HG03442 (cell line): ENCODE measurements at regions not wholly inside any gene's neighbourhood (a gene's known extent, or its start where the extent isn't known, plus 50 kb on each side); places are given as distances from the start of the nearest gene placed in this dataset.

Source experiments
- ATAC-seq: cut with Tn5 transposase; IDR thresholded peaks from one replicate; pipeline ENCODE4 v1.9.1; 2021; ENCODE audit warnings: mild to moderate bottlenecking, moderate library complexity; ENCODE audit not compliant: unreplicated experiment

DNA sequence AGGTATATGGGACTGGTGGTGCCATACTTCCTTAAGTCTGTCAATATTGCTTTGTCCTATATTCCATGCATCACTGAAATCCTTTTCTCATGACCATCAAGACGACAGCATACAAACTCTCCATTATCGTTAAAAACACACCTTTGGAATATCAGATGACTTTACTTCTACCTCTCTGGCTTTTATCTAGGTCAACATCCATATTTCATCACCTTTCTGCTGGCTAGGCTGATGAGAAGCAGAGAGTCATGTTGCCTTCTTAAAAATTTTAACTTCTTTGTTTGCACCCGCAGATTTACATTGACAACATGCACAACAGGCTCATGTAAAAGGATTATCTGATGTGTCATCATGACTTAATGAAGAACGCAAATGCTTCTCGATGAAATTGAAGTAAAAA lies 771.4 kb downstream of the OLFM4 start:
- no peak for ATAC-seq

DNA sequence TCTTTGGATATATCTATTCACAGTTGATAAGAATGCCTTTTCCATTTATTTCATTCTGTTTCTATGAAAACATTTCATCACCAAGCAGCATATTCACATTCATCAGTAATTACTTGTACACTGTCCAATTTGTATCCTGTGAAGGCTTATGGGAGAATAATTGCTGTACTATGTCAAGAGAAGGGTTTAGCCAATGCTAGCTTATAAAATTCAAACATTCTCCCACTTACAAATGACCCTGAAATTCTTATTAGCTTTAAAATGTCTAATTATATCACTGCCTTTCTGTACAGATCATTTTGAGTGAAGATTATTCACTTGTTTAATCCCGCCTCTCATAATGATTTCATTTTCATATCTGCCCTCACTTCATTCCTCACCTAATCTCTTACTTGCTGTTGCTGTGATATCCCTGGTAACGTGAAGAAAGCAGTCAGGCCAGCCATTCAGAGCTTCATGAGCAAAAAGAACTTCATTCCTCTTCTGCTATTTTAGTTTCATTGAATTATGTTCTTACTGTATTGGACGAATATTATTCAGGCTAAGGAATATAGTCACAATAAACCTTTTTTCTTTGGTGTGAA lies 778.7 kb downstream of the OLFM4 start:
- no peak for ATAC-seq

DNA sequence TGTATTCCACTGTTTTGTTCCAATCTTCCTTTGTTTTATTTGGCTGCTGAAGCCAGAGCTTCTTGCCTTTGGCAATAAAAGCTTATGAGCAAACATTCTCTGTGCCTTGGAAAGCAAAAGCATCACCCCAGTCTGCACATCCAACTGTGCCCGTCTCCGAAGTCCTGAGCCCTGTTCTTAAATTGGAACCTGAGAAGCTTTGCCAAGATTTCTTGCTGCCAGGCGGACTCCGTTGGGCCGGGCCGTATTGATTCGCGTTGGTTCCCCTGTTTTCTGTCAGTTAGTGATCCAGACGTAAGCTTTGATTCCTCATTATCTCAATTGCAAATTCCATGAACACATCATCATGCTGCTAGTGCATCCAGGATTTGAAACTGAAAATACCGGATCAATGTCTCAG lies 793.0 kb downstream of the OLFM4 start:
- ATAC-seq: no peak

DNA sequence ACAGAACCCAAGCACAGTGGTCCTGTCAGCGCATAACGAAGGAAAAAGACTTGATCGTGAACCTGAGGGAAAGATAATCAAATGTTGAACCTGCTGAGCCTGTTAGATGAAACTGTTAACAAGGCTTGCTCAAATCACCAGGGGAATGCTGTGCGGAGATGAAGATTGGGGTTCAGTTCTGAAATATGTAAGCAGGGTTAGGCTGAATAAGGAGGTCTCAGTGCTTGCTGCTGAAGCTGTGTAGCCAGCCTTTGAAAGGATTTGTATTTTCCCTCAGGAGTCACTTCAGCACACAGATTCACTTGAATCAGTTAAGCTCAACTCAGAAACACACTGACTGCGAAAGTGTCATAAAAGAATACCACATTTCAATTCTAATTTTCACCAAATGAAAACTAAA lies 793.5 kb downstream of the OLFM4 start:
- ATAC-seq: no peak

DNA sequence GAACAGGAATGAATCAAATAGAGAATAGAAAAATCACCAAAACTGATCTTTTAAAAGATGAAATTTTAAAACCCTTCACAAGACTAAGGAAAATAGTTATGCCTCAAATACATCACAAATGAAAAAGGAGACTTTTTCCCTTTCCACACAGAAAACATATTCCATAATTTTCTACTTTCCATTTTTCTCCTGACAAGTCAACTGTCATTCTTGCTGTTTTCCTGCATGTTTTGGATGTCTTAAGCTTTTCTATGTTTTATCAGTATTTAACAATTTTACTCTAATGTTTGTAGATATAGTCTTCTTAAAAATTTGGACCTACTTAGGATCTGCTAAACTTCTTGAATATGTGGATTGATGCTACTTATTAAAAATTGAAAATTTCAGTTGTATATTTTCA lies 810.8 kb downstream of the OLFM4 start:
- ATAC-seq: no peak

DNA sequence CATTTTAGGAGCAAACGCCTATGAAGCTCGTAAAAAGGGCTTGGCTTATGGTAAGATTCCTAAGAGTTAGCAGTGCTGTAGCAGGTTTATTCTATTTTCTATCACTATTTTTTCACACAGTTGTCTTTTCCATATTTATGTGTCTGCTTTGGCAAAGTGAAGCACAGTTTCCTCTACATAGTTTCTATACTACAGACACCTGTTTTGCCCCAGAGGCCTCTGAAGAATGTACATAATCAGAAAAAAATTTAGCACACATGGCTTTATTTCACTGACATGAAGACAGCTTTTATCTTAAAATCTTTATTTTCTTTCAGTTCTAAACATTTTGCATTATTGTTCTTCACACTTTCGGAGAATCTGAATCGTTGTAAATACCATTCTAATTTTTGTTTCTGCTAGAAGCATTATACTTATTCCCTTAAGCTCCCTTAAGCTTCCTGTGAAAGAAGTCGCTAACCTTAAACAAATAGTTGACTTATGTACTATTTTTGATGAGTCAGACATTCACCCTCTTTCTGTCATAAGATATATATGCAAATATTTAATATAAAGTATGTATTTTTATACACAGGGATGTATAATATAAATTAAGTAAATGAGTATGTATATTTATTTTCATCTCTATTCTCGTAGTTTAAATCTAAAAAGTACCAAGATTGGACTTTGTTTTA lies 816.0 kb downstream of the OLFM4 start:
- no peak for ATAC-seq

DNA sequence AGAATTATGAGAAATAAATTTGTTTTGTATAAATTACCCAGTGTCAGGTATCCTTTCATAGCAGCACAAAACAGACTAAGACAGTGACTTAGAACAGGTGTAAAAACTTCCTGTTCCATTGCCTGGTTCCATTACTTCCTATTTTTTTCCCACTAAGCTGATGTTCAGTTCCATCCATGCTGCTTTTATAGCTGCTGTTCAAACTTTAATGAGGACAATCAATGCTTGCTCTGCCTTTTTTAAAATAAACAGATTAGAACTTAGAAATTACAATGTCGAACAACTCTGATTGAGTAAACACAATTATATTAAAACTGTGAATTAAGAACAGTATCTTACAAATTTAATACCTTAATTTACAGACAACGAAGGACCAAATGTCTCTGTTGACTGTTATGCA lies 818.9 kb downstream of the OLFM4 start:
- ATAC-seq: no peak

DNA sequence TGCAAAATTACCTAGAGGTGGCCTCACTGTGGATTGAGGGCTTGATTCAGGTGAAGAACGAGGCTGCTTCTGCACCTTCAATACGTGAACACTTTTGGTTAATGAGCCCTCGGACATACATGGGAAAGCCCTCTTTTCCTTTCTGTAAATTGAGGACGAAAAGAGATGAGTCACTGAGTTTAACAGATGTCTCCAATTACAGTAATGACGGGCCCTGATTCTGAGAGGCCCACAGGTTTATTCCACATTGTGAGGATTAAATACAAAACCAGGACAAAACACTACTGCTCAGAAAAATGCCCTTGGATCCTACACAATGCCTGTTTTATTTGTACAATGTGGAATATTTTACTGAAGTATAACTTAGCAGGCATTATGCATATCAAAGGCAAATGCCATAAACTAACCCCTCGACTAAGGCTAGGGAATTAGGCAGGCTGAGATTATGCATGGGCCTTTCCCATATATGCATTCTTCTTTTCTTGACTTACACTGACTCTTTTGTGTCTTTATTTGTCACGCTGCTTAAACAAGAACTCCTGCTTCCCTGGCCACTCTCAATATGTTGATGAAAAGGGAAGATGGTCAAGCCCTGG lies 819.9 kb downstream of the OLFM4 start:
- no peak for ATAC-seq

DNA sequence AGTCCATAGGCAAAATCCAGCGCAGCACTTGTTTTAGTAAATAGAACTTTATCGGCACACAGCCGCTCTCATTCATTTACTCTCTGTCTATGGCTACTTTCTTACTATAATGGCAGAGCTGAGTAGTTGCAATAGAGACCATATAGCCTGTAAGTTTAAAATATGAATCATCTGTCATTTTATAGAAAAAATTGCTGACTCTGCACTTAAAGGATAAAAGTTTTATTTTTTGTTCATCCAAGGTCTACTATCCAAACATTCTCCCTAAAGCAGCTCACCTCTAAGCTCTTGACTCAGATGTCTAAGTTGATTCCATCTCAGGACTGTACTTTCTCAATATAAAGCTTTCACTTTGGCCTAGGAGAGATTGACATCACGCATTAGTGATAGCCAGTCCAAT lies 825.7 kb downstream of the OLFM4 start:
- no peak for ATAC-seq

DNA sequence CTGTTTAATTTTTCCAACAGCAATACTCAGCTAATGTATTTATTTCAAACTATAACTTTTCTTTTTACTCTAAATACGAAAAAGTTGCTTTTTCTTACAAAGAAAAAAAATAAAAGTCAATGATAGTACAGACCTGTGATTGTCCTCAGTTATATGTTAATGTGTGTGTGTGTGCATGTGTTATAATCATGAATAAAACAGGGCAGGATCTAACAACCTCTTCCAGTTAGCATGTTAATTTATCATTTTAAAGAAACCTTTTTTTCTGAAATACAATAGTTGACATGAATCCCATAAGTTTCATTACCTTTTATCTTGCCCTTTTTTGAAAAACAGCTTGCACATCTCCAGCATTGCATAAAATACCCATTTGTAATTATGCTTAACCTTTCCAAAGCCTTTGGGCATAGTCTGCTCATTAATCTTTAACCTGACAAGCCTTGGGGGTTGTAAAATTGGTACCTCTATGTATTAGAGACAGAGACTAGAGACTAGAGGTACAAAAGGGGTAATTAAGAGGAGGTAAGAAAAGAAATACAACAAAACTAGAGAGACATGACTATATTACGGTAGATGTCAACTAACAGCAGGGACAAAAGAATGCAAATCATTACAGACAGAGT lies 828.1 kb downstream of the OLFM4 start:
- no peak for ATAC-seq

DNA sequence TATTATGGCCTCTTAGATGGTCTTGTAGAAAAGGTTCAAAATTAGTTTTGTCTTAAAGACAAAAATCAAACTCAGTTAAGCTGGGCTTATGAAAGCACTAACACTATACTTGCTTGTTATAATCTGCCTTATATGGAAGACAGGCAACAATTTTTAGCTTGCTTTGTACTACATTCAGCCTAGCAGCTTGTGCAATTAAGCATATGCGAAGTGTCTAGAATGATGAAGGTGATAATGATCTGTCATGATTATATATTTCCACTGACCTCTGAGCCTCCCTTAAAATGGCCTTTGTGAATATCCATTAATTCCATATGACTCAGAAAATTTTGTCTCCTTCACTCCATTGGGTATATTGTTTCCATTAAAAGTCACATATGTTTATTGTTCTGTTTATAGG lies 834.9 kb downstream of the OLFM4 start:
- ATAC-seq: no peak

DNA sequence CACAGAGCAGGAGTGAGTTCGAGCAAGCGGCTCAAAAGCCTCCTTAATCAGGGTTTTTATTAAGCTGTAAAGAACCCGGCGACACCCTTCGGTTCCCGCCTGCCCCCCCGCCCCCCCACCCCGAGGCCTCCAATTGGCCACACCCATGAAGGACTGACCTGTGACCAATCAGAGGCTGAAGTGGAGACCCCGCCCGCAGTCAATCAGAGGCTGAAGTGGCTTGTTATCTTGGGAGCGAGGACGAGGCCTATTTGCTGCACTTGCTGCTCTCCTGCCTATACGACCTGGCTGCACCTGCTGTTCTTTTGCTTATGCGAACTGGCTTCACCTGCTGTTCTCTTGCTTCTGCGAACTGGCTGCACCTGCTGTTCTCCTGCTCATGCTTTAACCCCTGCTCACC lies 844.9 kb downstream of the OLFM4 start:
- no peak for ATAC-seq

DNA sequence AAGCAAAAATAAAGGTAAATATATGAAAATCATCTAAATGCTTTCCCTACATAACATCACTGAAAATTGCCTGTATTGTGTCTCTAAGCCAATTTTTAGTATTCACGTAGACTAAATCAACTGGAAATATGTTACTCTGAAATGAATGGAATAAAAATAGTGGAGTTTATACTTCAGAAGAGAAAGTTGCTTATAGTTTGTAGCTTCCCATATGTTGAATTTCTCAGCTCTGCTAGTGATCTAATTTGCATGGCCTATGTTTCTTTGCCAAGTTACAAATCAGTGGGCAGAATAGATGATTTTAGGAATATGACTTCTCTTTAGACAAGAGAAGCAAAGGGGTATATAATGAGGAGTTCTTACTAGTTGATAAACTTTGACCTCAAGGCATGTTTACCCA lies 850.2 kb downstream of the OLFM4 start:
- ATAC-seq: no peak

DNA sequence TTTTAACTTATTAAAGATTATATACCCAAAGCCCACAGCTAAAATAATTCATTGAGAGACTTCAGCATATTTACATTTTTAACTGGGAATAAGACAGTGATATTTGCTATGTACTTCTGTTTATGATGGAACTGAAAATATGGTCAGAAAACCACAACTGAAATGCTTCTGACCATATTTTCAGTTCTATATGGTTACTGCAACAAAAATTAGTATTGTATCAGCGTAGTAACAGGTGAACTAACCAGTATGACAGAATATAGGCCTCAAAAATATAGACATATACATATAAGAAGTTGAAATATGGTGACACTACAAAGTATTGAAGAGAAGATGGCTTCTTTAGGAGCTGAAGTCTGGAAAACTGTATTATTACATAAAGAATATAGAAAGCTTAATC lies 857.4 kb downstream of the OLFM4 start:
- no peak for ATAC-seq

DNA sequence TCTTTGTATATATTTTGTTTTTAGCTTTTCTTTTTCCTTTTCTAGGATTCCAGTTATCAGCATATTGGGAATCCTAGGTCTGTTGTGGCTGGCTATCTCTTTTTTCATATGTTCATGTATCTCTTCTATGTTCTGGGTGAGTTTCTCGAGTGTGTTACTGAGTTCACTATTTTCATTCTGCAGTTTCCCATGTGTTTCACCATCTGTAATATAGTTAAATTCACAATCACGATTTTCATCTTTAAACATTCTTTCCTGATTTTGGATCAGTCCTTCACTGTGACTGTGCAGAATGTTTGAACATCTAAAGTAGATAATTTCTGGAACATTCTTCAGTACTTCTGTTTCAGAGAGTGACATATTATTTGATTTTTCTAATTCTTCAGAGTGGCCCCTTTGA lies 862.1 kb downstream of the OLFM4 start:
- no peak for ATAC-seq

DNA sequence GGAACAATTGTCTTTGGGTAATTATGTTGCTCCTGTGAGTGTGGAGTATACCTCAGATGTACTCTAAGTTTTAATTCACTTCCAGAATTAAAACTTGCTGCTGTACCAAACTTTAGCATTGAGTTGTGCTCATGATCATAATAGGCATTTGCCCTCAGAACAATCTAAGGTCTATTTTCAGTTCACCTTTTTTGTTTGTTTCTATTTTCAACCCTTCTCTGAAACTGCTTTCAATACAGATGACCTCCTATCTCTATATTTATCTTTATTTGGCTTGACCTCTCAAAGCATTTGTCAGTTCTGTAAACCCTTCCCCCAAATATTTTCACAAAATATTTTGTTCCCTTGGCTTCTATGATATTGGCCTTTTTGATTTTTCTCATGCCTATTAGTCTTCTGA lies 873.0 kb downstream of the OLFM4 start:
- no peak for ATAC-seq

DNA sequence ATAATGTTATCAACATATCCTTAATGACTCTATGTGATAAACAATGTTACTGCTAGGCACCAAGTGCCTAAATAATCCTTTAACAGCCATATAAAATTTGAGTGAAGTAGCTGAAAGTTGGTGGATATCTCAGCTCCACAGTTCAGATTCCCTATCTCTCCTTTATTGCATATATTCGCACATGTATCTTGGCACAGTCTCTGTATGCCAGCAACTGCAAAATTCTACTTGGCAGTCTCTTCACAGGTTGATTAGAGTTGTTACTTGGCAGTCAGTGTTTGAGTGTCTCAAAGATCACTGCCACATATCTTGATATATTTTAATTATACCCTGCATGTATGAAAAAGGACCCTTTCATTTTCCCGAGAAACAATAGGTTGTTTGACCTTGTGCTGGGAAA lies 879.3 kb downstream of the OLFM4 start:
- ATAC-seq: no peak

DNA sequence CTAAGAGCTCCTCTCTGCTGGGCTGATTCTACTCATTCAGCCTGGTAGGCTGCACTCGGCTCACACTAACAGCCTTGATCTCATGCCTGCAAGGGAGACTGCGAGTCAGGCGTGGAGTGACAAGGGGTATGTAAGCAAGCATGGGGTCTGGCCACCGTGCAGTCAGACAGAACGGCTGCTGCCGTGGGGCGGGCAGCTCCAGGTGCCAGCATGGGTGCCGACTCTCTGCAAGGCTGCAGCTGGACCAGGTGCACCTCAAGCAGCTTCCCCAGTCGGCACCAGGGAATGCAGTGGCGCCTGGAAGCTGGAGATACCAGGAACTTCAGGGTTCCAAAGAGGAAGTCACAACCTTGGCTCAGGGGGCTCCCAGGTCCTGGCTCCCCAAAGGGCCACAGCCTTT lies 892.3 kb downstream of the OLFM4 start:
- ATAC-seq: no peak

DNA sequence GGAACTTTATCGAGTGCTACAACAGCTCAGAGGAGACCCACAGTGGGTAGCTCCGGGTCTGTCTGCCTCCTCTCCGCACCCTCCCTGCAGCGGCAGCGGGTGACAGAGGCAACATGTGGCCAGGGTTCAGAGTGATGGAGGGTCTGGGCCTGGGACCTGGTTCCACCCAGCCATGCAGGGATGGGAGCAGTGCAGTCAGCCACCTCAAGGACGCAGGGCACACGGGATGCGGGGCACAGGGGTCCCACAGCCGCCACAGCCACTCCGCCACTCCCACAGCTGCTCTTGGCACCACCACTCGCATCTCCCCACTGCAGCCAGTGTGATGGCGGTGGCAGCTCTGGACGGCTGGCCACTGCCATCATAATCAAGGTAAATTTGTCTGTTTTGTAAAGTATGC lies 892.9 kb downstream of the OLFM4 start:
- ATAC-seq: no peak

DNA sequence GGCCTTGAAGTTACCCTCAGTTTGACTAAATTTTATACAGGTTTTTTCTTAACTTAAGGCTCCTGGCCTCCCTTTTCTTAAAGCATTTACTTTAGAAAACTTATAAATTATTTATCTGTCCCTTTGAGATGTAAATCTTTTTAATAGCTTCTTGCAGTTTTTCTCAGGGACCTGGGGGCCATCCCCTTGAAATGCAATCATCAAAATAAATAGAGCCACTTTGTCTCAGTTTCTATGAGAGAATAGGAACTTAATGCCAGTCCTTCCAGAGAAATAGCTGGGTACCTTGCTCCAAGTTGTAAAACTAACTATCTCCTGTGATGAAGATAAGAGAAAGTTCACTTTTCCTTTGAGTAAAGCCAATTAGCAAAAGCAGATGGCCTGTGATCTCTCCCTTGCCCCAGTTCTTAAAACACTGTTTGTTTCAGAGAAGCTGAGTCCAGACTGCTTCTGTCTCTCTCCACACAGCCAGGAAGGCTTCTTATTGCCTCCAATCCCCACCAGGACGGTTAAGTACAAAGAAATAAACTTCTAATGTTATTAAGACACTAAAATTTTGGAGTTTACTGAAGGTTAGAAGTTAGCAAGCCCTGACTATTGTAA lies 913.1 kb downstream of the OLFM4 start:
- ATAC-seq: no peak

DNA sequence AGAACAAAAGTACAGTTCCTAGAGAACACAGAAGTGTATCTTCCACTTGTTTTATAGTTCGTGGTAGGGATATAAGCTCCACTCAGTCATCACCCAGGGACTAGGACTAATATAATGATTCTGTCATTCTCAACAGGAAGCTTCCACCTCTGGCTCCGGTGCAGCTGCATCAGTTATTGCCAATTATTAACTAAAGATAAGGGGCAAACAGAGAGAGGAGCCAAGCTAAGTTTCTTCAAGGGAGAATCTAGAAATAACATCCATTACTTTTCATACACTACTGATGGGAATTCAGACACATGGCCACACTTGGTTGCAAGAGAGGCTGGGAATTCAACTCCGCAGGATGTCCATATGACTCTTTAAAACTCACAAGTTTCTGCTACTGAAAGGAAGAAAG lies 917.9 kb downstream of the OLFM4 start:
- ATAC-seq: no peak

DNA sequence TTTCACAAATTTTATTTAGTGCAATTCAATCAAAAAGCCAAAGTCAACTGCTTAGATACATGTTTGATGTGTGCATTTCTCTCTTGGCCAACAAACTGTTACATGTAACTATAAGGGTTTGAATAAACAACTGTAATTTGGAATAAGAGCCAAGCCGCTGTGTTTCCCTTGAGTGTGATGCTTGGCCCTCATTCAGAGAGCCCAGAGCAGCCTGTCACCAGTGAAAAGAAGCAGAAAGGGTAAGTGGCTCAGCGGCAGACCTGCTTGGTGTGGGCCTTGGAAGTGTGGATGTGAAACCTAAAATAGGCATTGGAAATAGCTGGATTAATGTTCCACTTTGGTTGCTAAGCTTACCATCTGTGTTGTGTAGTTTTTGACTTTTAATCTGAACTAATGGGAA lies 924.6 kb downstream of the OLFM4 start:
- no peak for ATAC-seq
